WERI-Rb-1 (cell line): ENCODE measurements at regions not wholly inside any gene's neighbourhood (a gene's known extent, or its start where the extent isn't known, plus 50 kb on each side); places are given as distances from the start of the nearest gene placed in this dataset.

ENCODE experiments used
- DNase-seq: peaks from one replicate; pipeline ENCODE4 v3.0.0-alpha.2; 2020
- H3K27ac ChIP-seq: fragments of 250-450 bp; sonication (Bioruptor Pico); 2 replicates; pipeline ENCODE4 v1.5.1; 2020; ENCODE audit warnings: mild to moderate bottlenecking, moderate library complexity
- H3K27me3 ChIP-seq: fragments of 250-450 bp; sonication (Bioruptor Pico); 2 replicates; pipeline ENCODE4 v1.5.1; 2021; ENCODE audit warnings: mild to moderate bottlenecking, low read depth, moderate library complexity; ENCODE audit not compliant: insufficient read depth, severe bottlenecking
- H3K36me3 ChIP-seq: fragments of 250-450 bp; sonication (Bioruptor Pico); 2 replicates; pipeline ENCODE4 v1.5.1; 2020; ENCODE audit warnings: mild to moderate bottlenecking, moderate library complexity
- H3K4me3 ChIP-seq: 2 replicates; pipeline ENCODE4 v1.5.1; 2011; ENCODE audit warnings: low read depth, mild to moderate bottlenecking, control low read depth, low read length
- H3K9me3 ChIP-seq: fragments of 250-450 bp; sonication (Bioruptor Pico); 2 replicates; pipeline ENCODE4 v1.5.1; 2021; ENCODE audit warnings: mild to moderate bottlenecking, moderate library complexity; ENCODE audit not compliant: severe bottlenecking
- TF ChIP-seq, protein P1 (sequence below): IDR thresholded peaks from 2 replicates; pipeline ENCODE4 v1.5.1; 2011; ENCODE audit warnings: low read depth, mild to moderate bottlenecking, control low read depth, inconsistent platforms, low read length

DNA sequence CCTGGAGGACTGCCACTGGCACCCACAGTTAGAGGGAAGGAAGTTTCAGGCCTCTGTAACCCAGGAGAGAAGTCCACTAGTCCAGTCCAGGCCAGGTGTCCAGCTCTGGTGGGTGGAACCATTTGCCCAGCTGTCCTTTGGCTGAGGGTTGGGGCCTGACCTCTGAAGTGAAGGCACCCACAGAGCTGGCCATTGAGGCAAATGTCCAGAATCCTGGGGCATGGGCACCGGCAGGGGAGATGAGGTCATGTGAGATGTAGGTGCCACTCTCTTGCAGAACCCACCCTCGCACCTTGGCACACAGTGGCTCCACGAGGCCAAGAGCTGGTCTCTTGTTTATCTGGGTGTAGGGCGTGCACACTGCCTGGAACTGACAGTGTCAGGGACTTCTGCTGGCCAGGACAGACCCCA is 162.8 kb downstream of the SMAD6 start:
- Histone ChIP-seq H3K36me3 (no peaks in the 10 kb centered on the region), H3K9me3 (no peaks in the 10 kb centered on the region), H3K4me3 (no peak overlapping the region), H3K27me3 (no peaks in the 10 kb centered on the region), H3K27ac (no peak overlapping the region)
- TF ChIP-seq, protein P1, sequence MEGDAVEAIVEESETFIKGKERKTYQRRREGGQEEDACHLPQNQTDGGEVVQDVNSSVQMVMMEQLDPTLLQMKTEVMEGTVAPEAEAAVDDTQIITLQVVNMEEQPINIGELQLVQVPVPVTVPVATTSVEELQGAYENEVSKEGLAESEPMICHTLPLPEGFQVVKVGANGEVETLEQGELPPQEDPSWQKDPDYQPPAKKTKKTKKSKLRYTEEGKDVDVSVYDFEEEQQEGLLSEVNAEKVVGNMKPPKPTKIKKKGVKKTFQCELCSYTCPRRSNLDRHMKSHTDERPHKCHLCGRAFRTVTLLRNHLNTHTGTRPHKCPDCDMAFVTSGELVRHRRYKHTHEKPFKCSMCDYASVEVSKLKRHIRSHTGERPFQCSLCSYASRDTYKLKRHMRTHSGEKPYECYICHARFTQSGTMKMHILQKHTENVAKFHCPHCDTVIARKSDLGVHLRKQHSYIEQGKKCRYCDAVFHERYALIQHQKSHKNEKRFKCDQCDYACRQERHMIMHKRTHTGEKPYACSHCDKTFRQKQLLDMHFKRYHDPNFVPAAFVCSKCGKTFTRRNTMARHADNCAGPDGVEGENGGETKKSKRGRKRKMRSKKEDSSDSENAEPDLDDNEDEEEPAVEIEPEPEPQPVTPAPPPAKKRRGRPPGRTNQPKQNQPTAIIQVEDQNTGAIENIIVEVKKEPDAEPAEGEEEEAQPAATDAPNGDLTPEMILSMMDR, result no peak
- DNase-seq, result no peak

GRCh38 chr15:66865622-66866611 is 163.9 kb downstream of the SMAD6 start:
- Histone ChIP-seq H3K36me3 (no peaks in the 10 kb centered on the region), H3K27ac (no peak overlapping the region), H3K4me3 (no peak overlapping the region), H3K27me3 (no peaks in the 10 kb centered on the region), H3K9me3 (no peaks in the 10 kb centered on the region)
- TF ChIP-seq, protein P1, result no peak
- DNase-seq, result no peak

GRCh38 chr15:66866656-66867055 is 164.6 kb downstream of the SMAD6 start:
- TF ChIP-seq, protein P1, result no peak
- no peaks in the 10 kb centered on the region for H3K9me3 ChIP-seq
- no peak overlapping the region for H3K27ac ChIP-seq
- DNase-seq, result no peak
- H3K4me3 ChIP-seq, result no peak overlapping the region
- H3K27me3 ChIP-seq, result no peaks in the 10 kb centered on the region
- no peaks in the 10 kb centered on the region for H3K36me3 ChIP-seq

- no peak overlapping the region for H3K4me3 ChIP-seq
- H3K36me3 ChIP-seq, result no peaks in the 10 kb centered on the region
- no peak for DNase-seq
- TF ChIP-seq, protein P1, result no peak
- no peaks in the 10 kb centered on the region for H3K27me3 ChIP-seq
- H3K27ac ChIP-seq, result no peak overlapping the region
- H3K9me3 ChIP-seq, result no peaks in the 10 kb centered on the region
These were observed 166.9 kb downstream of the SMAD6 start for GRCh38 chr15:66868918-66869317.

DNA sequence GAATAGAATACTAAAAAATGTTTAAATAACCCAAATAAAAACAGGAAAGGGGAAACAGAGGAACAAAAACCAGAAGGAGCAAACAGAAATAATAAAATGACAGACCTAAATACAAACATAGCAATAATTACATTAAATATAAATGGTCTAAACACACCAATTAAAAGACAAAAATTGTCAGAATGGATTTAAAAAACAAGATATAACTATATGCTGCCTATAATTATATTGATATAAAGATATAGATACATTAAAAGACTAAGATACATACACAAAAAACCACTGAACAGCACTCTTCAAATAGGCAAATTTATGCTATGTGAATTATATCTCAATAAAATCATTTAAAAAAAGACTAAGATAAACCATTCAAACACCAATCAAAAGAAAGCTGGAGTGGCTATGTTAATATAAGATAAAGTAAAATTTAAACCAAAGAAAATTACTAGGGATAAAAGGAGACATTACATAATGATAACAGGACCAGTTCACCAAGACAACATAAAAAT is 168.9 kb downstream of the SMAD6 start:
- Histone ChIP-seq H3K9me3 (no peaks in the 10 kb centered on the region), H3K4me3 (no peak overlapping the region), H3K36me3 (no peaks in the 10 kb centered on the region), H3K27me3 (no peaks in the 10 kb centered on the region), H3K27ac (no peak overlapping the region)
- TF ChIP-seq, protein P1, result no peak
- DNase-seq, result no peak
